Suppressor macrophage treated with lipopolysaccharide for 4 hours (primary cell): ENCODE measurements at regions not wholly inside any gene's neighbourhood (a gene's known extent, or its start where the extent isn't known, plus 50 kb on each side); places are given as distances from the start of the nearest gene placed in this dataset.
"Not testable (repeated sequence)": the region's sequence is repeated elsewhere in the genome, so short reads cannot be mapped to it uniquely, and the experiment has no call there.

Experiments
- DNase-seq: peaks from one replicate; pipeline ENCODE4 v3.0.0-alpha.2; 2020

DNA sequence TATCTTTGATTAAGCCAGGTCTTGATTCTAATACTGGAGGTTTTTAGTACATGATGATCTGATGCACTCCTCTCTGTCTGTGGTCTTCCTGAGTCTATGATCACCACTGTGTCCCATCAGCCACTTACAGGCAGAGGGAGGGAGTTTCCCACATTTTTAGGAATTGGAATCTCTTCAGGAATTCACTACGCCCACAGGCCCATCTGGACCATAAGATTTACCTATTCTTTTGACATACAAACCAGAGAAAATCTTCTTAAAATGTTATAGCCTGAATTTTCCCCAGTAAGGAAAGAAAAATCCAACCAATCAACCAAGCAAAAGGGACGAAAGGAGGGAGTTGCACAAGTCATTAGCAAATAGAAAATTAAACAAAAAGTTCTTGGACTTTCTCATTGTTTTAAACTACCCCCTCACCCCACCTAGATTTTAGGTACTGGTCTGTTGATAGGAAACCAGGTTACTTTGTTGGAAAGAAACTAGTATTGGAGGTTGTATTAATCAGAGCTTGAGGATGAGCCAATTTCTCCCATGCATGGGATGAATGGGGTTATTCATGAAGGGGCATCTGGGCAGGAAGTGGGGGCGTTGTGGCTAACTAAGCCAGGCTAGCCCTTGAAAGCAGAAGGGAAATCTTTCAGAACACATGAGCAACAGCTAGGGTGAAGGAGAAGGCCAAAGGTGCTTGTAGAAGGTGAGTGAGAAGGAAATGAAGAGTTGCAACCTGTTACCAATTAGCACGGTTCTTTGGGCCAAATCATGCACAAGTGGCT lies 328.2 kb upstream of the MEX3C start:
- no peak for DNase-seq

DNA sequence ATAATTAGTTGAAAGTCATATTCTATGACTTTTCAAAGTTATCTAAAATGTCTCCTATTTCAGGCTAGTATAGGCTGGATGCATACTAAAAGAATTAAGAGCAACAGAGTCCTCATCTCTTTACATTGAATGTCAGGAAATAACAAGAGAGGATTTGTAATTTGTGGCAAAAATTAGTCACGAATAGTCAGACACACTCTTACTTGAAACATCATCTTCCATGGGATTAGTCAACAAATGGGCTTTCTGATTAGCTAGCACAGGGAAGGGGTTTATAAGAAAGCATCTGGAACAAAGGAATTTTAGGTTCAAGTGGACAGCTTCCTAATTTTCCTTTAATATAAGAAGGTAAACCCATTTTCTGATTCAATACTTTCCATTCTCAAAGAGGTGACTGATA lies 330.3 kb upstream of the MEX3C start:
- no peak for DNase-seq

DNA sequence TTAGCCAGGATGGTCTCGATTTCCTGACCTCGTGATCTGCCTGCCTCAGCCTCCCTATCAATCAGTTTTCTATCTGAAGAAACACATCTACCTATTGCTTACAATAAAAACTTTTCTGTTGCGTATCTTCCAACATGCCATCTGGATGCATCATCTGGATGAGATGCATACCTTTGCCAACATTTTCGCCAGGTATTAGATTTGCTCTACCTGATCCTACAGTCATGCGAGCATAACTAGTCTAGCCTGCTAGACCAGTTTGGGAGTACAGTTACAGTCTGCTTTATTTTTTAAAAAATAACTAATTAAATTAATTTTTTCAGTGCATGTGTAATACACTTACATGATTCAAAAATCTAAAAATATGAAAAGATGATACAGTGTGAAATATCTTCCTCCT lies 334.0 kb upstream of the MEX3C start:
- no peak for DNase-seq

DNA sequence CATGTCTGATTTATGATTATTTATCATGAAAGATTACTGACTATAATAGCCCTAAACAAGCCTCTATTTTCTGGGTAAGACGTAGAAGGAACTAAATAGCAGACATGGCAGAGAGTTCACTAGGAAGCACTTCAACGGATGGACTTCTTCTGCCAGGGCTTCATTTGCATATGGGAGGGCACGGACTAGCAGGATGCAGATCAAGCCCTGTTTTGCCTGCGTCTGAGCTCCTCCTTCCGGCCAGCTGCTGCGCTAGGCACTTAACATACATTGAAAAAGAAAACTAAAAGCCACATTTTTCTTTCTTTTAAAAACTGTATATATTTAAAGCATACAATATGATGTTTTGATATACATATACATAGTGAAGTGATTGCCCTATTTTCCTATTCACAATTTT lies 340.0 kb upstream of the MEX3C start:
- no peak for DNase-seq

DNA sequence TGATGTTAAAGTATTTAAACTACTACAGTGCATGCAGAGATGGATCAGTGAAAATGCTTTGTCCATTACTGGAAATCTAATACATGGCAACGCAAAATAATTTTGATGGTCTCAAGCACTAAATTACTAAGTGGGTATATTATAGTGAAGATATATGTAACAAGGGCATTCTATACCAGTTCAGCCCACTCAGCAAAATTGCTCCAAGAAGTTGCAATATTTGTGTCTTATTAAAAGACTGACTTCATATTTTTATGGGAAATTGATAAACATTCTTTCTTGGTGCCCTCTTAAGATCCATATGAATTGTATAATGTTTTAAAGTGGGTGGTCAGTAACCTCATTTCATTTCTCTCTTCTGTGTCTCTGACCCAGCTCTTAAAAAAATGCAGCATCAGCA lies 343.1 kb upstream of the MEX3C start:
- DNase-seq: no peak

DNA sequence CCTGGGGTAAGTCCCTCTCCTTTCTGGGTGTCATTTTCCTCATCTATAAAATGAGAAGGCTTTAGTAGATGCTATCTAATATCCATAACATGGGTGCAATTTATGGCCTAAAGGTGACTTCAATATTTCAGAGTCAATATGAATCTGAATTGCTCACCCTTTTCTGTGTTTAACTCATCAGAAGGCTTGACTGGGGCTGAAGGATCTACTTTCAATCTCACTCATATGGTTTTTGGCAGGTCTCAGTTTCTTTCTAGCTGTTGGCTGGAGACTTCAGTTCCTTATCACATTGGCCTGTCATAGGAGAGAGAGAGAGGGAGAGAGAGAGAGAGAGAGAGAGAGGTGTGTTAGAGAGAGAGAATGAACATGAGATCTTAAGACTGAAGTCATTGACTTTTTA lies 343.7 kb upstream of the MEX3C start:
- no peak for DNase-seq

DNA sequence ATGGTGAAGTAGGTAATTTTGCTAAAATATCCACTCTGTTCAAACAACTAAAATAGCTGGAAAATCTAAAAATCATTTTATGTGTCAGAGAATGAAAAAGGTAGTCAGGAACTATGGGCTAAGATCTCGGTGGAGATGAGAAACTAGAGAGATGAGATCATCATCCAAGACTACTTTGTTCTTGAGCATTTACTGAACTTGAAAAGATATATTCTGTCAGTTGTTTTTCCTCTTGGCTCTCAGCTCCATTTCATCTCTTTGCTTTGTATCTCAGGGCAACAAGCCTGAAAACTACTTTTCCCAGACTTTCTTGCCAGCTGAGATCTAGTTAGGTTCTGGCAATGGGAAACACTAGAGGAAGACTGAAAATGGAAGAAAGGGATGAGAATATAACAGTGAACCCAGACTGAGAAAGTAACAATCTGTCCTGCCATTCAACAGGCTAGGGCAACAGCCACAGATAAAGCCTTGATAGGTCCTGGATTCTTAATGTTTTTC lies 346.2 kb upstream of the MEX3C start:
- no peak for DNase-seq

DNA sequence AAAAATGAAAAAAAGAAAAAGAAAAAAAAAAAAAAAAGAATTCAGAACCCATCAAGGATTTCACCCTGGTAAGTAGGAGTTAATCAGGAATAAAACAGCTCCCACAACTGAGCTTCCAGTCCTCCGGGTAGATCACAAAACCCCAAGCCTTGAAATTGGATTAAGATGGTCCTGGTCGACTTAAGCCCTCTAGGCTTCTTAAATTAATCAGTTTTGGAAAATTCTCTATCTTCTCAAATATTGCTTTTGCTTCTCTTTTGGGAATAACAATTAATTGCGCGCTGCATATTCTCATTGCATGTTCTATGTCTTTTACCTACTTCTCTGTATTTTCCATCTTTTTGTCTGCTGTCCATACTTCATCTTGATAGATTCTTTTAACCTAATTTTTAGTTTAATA lies 348.0 kb upstream of the MEX3C start:
- no peak for DNase-seq

DNA sequence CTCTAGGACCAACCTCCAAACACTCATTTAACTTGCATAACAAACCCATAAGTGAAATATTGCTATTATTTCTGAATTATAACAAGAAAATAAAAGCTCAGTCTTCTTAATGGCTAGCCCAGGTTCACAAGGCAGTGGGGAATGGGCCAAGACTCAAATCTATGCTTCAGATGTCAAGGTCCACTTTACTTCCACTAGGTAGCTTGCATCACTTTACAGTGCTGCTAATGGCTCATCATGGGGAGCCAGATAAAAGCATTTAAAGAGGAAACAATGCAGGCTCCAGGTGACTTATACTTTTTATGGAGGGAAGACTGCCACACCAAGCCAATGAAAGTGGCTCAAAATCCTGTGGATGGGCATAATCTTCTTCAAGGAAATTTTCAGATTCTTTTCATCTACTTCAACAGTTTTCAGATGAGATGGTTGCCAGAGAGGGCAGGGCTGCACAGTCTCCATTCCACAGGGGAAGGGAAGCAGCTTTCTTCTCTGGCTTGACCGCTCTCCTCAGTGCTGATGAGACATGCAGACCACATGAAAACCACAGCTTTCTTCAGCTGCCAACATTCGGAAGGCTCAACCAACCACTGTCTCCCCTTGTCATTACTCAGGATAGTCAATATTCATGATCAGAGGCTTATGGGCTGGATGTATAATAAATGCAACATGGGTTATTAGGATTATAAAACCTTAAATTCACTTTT lies 361.9 kb upstream of the MEX3C start:
- no peak for DNase-seq

DNA sequence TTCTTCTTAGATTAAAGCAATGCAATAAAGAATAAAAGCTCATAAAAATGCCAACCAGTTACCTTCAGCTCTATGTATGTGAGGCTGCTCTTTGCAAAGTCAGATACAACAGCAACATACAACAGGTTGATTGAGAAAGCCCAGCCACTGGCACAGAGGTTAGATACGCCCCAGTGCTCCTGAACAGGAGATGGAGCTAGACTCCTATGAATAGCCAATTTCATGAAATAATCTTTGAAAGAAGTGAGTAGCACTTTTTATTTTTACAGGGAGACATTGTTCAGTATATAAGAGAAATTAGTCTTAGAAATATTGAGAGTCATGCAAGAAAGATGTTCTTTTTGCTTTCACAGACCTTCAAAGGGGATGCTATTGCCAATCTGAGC lies 362.4 kb upstream of the MEX3C start:
- DNase-seq: no peak

DNA sequence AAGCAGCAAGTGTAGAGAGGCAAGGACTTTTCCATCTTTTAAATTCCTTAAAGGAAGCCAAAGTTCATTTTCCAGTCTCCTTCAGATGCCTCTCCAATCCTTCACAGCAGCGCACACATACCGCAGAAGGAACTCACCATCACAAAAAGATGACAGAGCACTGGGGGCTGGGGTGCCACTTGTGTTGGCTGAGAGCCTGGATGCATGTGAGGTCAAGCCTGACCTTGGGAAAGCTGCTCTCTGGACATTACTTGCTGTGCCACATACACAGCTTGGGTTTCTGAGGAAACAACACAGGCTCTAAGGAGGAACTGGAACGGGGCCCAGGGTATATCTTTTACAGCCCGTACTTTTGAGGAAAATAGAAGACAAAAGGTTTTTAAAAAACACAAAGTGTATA lies 364.3 kb upstream of the MEX3C start:
- no peak for DNase-seq

DNA sequence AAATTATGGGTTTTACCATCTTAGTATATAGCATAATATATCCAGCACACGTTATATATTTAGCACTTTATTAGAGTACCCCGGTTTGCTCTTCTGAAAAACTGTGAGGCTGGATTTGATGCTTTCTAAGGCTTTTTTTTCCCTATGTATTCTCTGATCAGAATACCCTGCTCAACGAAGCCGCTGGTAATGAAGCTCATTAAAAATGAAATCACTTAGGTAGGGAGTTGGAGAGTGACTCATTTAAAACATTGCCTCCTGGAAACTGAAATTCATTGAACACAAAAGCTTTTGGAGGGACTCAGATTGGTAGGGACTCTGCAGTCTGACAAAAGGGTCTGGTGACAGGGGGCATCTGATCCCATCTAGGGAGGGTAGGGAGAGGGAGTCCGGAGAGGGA lies 365.4 kb upstream of the MEX3C start:
- no peak for DNase-seq

DNA sequence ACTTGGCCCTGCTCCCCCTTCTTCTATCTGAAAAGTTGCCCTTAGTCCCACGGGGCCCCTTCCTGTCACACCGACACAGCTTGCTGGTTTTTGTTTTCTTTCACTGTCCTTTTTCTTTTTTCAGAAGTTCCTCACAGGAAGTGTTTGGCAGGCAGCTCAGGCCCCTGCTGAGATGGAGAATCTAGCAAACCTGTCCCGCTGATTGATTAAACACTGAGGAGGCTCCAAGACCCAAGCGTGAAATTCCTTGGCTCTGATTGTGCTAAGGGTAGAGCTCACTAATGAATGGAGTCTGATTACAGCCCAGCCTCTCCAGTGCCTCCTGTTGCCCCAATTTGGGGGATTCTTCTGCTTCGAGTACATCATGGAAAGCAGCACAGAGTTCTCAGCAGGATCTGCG lies 365.9 kb upstream of the MEX3C start:
- no peak for DNase-seq

DNA sequence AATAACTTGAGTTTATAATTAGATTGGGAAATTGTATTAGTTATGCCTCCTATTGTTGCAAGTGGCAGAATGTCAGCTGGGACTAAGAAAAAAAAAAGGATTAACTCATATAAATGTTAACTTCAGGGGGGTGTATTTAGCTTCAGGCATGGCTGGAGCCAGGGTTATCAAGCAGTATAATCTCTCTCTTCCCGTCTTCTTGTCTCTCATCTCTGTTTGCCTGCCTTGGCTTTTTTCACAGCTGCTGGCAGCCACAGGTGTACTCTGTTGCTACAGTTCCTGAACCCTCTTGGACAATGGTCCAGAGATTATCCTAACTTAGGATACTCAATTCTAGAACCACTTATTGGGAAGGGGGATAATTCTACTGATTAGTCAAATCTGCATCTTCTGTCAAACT lies 370.7 kb upstream of the MEX3C start:
- no peak for DNase-seq

DNA sequence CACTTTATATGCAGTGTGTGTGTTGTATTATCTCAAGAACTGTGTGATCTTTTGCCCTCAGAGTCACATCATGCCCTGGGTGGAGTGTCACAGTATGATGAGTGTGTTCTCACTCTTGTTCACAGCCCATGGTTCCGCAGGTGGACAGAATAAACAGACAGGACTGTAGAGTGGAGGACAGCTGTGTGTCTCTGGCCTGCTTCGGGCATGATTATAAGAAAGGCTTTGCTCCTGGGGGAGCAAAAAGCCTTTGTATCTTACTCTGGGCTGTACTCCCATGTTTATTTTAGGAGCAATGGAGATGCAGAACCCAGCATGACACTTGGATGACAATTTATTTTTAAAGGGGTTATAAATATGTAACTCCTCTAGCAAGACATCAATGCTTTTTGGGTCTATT lies 371.7 kb upstream of the MEX3C start:
- DNase-seq: no peak

DNA sequence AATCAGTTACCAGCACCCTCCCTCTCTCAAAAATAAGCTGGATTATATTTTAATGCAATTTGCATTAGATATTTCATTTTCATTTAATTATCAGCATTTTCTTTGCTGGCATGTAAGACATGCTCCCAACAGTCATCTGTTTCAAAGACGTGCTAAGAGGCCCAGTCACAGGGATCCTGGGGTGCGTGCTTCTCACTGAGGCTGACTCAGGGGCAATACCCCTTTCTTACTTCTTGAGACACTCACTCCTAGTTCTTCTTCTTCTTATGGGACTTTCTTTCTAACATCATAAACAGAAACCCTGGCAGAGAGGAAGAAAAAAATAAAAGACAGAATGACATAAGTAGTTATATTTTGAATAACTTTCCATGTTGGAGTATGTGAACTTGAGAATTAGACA lies 372.1 kb upstream of the MEX3C start:
- no peak for DNase-seq

DNA sequence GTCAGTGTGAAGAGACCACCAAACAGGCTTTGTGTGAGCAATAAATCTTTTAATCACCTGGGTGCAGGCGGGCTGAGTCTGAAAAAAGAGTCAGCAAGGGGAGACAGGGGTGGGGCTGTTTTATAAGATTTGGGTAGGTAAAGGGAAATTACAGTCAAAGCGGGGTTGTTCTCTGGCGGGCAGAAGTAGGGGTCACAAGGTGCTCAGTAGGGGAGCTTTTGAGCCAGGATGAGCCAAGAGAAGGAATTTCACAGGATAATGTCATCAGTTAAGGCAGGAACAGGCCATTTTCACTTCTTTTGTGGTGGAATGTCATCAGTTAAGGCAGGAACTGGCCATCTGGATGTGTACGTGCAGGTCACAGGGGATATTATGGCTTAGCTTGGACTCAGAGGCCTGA lies 372.6 kb upstream of the MEX3C start:
- not testable (repeated sequence) for DNase-seq

DNA sequence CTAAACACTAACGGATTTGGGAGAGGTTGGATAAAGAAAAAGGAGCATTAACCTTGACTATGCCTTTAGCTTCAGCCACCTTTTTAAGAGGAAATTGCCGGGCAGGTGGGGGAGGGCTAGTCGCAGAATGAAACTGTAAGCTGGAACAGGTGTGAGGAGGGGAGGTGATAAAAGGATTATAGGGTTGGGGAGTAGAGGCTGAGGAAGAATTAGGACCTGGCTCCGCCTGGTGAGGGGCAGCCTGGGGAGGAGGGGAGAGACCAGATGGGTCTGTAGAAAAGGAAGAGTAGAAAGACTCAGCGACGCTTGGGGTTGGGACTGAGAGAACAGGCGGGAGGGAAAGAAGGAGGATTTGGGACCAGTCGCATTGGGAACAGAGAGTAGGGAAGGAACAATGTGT lies 376.4 kb upstream of the MEX3C start:
- not testable (repeated sequence) for DNase-seq

DNA sequence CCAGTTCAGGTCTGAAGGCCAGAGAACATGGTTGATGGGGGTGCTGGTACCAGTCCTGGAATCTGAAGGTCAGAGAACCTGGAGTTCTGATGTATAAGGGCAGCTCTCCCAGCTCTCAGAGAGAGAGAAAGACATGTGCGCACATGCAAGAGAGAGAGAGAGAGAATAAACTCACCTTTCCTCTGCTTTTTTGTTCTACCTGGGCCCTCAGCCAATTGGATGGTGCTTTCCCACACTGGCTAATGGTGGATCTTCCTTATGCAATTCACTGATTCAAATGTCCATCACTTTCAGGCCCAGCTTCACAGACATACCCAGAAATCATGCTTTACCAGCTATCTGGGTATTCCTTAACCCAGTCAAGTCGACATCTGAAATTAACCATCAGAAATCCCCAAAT lies 377.7 kb upstream of the MEX3C start:
- DNase-seq: no peak

DNA sequence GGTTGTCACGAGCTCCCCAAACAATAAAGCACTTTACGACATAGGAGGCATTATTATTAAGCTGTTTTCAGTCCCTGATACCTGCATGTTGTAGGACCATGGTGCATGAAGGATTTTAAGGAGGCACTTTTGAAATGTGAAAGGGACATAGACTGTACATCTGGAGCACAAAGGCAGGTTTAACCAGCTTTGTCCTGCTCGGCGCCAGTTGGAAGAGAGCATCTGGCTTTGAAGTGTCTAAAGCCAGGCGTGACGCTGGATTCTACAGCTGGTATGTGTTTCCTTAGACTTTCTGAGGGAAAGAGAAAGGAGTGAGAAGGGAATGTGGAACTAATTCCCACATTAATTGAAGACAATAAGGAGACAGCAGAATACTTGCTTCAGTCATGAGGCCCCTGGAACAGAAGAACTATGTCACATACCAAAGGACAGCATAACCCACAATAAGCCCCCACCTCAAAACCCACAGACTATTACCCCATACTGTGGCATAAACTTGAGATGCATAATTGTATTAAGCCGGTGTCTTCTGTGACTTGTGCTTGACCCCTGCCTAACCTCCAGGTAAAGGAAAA lies 381.0 kb upstream of the MEX3C start:
- no peak for DNase-seq

DNA sequence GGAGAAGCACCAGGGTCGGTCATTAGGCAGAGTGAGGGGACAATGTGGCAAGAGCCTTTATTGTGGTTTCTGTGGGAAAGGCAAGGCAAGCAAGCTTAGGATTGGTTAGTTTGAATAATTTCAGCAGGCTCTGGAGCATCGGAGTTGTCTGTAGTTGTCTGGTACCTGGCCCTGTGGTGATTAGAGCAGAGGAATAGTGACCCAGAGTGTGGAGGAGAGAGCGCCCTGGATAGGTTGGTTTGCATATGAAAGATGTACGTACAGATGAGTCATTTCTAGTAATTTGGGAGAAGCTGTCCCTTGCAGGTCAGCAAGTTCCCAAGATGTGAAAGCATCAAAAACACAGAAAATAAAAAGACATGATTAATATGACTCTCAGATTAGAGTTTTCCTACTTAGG lies 383.1 kb upstream of the MEX3C start:
- DNase-seq: no peak

DNA sequence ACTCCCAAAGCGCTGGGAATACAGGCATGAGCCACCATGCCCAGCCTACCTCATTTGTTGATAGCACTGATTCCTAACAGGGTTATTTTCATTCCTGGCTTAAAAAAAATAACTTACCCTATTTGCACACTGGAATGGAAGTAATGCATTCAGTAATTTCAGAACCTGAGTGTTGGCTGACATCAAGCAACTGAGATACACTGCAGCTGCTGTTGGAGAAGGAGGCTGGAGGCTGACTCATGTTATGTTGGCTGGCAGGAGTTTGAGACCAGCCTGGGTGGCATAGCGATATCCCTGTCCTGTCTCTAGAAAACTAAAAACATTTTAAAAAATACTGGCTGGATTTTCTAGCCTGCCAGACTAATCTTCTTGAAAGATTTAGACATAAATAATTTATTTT lies 385.1 kb upstream of the MEX3C start:
- no peak for DNase-seq

DNA sequence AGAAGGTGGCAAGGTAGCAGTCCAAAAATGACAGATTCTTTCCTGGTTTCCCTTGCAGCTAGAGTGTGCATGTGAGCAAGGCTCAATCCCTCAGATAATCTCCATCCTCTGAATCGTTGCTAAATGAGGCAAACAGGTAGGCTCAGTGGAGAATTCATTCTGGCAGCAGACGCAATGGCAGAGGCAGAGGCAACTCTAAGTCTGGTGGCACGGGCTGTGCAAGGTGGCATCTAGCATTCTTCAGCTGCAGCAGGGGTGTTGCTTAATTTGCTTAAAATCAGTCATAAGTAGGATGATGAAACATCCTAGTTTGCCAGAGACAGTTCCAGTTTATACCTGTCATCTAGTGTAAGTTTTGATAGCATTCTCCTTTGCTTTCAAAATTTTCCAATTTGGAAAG lies 391.1 kb upstream of the MEX3C start:
- DNase-seq: no peak

DNA sequence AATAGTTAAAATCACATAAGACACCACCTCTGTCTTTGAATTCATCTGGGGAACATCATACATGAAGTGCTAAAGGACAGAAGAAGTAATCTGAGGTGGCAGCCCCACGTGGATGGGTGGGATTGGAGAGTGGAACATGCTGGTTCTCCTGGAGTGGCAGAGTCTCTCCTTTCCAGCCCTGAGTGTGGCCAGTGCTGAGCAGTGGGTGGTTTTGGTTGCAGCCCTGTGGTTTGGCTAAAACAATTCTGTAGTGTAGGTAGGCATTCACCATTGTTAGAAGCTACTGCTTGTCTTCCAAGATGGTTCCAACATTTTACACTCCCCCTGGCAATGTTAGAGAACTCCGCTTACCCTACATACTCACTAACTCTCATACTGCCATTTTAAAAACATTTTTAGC lies 396.4 kb upstream of the MEX3C start:
- no peak for DNase-seq
